T-helper 2 cell (primary cell): ENCODE measurements at regions not wholly inside any gene's neighbourhood (a gene's known extent, or its start where the extent isn't known, plus 50 kb on each side); places are given as distances from the start of the nearest gene placed in this dataset.
"Not testable (repeated sequence)": the region's sequence is repeated elsewhere in the genome, so short reads cannot be mapped to it uniquely, and the experiment has no call there.

Experiments
- DNase-seq, 5 experiments: peaks; one replicate each; pipeline versions ENCODE4 v3.0.0 to v3.0.0-alpha.2; 2012 to 2022

- DNase-seq = no peak
Observed at GRCh38 chr7:33790746-33791145, 114.6 kb upstream of the BMPER start.

GRCh38 chr7:33792041-33792440 is 113.3 kb upstream of the BMPER start:
- DNase-seq = no peak

- DNase-seq = no peak
Observed at GRCh38 chr7:33792547-33793105, 112.7 kb upstream of the BMPER start.

GRCh38 chr7:33793616-33794015 is 111.7 kb upstream of the BMPER start:
- DNase-seq = no peak

- DNase-seq = no peak
Observed at GRCh38 chr7:33794419-33794818, 110.9 kb upstream of the BMPER start.

- DNase-seq = no peak
Observed at GRCh38 chr7:33794959-33795358, 110.4 kb upstream of the BMPER start.

- DNase-seq = no peak
Observed at GRCh38 chr7:33796538-33796937, 108.8 kb upstream of the BMPER start.

- DNase-seq = not testable (repeated sequence)
Observed at GRCh38 chr7:33797512-33797911, 107.8 kb upstream of the BMPER start.

- no peak for DNase-seq
Observed at GRCh38 chr7:33798686-33799325, 106.5 kb upstream of the BMPER start.

GRCh38 chr7:33799766-33800165 is 105.6 kb upstream of the BMPER start:
- DNase-seq = no peak

GRCh38 chr7:33802600-33802999 is 102.7 kb upstream of the BMPER start:
- no peak for DNase-seq

GRCh38 chr7:33804140-33804660 is 101.1 kb upstream of the BMPER start:
- no peak for DNase-seq

GRCh38 chr7:33805630-33806233 is 99.6 kb upstream of the BMPER start:
- no peak for DNase-seq

- DNase-seq = no peak
Observed at GRCh38 chr7:33806298-33807154, 98.8 kb upstream of the BMPER start.

- no peak for DNase-seq
Observed at GRCh38 chr7:33807155-33807530, 98.2 kb upstream of the BMPER start.

- no peak for DNase-seq
Observed at GRCh38 chr7:33807779-33808482, 97.4 kb upstream of the BMPER start.

GRCh38 chr7:33809228-33809627 is 96.1 kb upstream of the BMPER start:
- no peak for DNase-seq

- no peak for DNase-seq
Observed at GRCh38 chr7:33810356-33810755, 95.0 kb upstream of the BMPER start.

GRCh38 chr7:33813331-33813730 is 92.0 kb upstream of the BMPER start:
- DNase-seq = no peak

GRCh38 chr7:33814400-33814799 is 90.9 kb upstream of the BMPER start:
- DNase-seq = no peak

GRCh38 chr7:33814936-33815335 is 90.4 kb upstream of the BMPER start:
- DNase-seq = no peak

GRCh38 chr7:33815336-33815735 is 90.0 kb upstream of the BMPER start:
- DNase-seq = no peak

- no peak for DNase-seq
Observed at GRCh38 chr7:33816106-33816505, 89.2 kb upstream of the BMPER start.
